HuH-7.5 (cell line): ENCODE measurements at regions not wholly inside any gene's neighbourhood (a gene's known extent, or its start where the extent isn't known, plus 50 kb on each side); places are given as distances from the start of the nearest gene placed in this dataset.

Experiments used
- DNase-seq: peaks from one replicate; pipeline ENCODE4 v3.0.0; 2011; ENCODE audit warnings: low spot score

- no peak for DNase-seq
These were observed 155.9 kb upstream of the RASGEF1B start for GRCh38 chr4:81627590-81627989.

DNA sequence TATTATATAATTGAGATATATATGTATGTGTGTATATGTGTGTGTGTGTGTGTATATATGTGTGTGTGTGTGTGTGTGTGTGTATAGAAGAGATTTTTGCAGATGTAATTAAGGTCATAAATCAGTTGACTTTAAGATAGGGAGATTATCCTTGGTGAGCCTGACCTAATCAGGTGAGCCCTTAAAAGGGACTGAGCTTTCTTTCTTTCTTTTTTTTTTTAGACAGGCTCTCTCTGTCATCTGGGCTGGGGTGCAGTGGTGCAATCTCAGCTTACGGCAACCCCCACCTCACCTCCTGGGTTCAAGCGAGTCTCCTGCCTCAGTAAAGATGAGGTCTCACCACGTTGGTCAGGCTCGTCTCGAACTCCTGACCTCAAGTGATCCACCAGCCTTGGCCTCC is 155.1 kb upstream of the RASGEF1B start:
- no peak for DNase-seq

GRCh38 chr4:81625422-81626417 is 154.0 kb upstream of the RASGEF1B start:
- no peak for DNase-seq

DNA sequence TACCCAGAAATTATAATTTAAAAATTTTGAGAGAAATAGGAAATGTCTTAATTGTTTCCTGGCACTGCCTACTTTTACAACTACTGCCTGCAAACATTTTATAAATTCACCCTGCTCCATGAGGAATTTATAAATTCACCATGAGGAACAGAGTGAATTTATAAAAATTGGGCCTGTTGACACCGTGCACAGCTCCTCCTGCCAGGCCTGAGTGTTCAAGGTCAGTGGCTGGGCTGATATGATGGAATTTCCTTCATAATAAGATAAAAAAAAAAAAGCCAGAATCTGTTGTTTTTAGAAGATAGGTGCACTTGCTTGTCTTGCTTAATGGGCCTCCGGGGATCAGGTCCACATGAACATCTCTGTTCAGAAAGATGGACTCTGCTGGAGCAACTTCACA is 151.7 kb upstream of the RASGEF1B start:
- no peak for DNase-seq

GRCh38 chr4:81622474-81623184 is 150.9 kb upstream of the RASGEF1B start:
- DNase-seq = no peak

- no peak for DNase-seq
These were observed 150.3 kb upstream of the RASGEF1B start for GRCh38 chr4:81622028-81622427.

- DNase-seq = no peak
These were observed 149.8 kb upstream of the RASGEF1B start for GRCh38 chr4:81621490-81621889.

GRCh38 chr4:81620442-81620841 is 148.7 kb upstream of the RASGEF1B start:
- DNase-seq = no peak

DNA sequence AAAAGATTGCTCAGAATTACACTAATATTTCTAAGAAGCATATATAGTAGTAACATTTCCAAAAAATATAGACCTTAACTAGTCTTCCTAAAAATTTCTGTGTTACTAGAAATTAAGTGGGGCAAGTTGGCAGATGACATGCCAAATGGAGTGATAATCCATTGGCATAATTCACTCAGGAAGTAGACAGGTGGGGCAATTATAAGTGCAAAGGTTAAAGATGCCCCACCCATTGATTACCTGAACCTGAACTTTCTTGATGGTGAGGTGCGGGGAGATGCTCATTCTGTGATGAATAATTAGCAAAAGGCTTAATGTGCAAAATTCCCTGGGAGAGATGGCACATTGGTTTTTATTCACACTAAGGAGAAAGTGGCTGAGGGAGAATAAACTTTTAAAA is 145.8 kb upstream of the RASGEF1B start:
- DNase-seq = no peak

GRCh38 chr4:81611221-81611620 is 139.5 kb upstream of the RASGEF1B start:
- no peak for DNase-seq

DNA sequence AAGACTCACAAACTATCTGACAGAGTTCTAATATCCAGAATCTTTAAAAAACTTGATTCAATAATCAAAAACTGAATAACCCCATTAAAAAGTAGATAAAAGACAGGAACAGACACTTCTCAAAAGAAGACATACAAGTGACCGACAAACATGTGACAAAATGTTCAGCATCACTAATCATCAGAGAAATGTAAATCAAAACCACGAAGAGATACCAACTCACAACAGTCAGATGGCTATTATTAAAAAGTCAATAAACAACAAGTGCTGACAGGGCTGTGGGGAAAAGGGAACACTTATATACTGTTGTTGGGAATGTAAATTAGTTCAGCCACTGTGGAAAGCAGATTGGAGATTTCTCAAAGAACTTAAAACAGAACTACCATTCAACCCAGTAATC is 138.1 kb upstream of the RASGEF1B start:
- no peak for DNase-seq

- DNase-seq = no peak
These were observed 136.2 kb upstream of the RASGEF1B start for GRCh38 chr4:81607950-81608349.

DNA sequence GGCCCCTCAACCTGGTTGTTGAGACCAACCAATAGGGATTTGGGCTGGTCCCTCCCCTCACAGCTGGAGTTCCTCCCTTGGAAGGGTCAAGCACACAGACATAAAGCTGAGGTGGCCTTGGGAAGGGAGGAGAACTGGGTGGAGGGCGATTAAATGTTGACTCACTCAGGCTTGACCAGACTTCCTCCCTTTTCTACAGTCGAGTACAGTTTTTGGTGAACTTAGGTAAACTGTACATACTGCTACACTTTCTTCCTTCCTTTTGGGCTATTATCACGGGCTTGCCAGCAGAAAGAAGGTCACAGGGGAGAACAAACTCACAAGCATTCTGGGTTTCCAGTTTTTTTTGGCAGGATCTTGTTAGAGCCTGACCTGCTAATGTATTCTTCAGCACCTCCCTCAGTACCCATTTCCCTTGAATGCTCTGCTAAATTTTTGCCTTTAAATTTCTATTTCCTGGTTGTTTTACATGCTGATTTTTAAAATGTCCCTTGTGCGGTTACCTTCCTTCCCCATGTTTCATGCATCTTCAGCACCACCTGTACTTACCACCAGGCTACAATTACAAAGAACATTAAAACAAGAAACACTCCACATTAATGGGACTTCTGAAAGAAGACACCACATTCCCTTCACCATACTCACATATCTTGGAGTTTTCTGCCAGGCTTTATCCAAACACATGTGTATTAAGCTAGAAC is 135.2 kb upstream of the RASGEF1B start:
- no peak for DNase-seq

DNA sequence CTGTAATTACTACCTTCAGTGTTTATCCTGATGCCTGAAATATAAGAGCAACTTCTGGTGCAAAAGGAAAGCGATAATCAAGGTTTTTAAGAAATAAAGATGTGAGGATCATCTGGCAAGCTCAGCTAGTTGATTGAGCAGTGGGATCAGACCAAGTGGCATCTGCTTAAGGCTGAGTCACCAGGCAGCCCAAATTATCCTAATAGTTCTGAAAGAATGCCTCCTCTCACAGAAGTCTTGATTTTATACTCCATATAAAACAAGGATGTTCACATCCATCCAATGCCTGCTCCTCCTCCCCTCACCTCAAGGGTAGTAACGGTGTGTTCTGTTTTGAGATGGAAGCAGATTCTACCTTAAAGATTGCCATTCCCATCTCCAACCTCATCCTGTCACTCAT is 134.5 kb upstream of the RASGEF1B start:
- DNase-seq = no peak

GRCh38 chr4:81605271-81605670 is 133.6 kb upstream of the RASGEF1B start:
- DNase-seq = no peak

- DNase-seq = no peak
These were observed 133.0 kb upstream of the RASGEF1B start for GRCh38 chr4:81604683-81605218.

DNA sequence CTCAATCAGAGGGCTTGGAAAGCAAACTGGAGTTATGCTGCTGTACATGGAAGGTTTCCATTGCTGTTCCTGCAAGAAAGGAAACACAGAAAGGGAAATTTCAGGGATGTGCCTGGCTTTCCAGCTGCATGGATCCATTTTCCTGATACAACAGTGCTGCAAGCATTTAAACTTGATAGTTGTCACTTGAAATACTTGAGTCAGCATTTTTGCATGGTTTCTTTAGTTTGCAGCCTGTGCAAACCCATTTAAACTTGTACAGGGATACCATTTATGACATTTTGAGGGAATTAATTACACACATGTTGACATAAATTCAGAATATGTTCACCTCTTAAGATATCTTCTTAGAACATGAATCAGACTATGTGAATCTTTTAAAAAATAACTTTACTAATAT is 131.1 kb upstream of the RASGEF1B start:
- no peak for DNase-seq

DNA sequence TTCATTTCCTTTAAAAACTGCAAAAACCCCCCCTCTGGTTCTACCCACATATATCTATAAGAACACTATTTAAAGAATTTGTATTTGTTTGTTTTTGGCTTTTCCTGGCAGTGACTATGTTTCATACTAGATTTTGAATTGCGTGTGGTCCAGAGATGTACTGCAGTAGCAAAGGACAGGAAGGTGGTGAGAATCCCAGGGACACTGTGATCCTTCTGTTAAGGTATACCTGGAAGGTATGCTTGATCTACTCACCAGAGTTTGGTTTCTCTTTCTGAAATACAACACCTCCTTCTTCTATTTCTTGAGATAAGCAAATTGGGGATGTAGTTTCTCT is 129.6 kb upstream of the RASGEF1B start:
- DNase-seq = no peak

DNA sequence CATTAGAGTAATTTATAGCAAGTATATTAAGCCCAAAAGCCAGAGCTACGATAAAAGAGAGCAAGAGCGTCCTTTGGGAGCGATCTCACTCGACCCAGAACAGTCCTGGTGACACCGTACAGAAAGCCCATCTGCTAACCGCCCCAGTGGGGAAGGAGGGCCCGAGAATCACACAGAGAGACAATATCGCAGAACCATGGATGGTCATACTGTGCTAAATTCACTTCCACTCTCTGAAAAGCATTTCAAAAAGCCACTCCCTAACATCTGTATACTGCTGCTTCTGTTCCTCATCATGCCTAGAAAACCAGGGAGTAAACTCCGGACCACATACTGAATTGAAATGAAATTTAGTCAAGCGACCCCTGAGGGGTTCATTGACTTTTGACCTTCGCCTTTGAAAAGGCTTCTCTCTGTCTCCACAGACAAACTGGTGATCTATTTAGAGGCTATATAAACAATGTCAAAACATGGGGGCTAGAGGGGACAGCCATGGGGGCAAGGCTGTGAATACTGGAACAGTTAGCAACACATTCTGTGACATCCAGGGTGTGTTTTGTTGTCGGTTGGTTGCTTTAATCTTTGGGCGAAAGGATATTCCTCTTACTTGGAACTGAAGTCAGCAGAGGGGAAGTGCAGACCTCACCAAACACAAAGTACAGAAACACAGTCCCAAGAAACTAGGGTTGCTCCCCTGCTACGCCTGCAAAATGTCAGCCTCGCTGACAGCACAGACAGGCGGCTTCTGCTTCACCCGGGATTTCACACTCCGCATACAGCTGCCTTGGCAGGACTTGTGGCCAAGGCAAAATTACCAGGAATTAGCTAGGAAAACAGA is 129.0 kb upstream of the RASGEF1B start:
- DNase-seq = no peak

DNA sequence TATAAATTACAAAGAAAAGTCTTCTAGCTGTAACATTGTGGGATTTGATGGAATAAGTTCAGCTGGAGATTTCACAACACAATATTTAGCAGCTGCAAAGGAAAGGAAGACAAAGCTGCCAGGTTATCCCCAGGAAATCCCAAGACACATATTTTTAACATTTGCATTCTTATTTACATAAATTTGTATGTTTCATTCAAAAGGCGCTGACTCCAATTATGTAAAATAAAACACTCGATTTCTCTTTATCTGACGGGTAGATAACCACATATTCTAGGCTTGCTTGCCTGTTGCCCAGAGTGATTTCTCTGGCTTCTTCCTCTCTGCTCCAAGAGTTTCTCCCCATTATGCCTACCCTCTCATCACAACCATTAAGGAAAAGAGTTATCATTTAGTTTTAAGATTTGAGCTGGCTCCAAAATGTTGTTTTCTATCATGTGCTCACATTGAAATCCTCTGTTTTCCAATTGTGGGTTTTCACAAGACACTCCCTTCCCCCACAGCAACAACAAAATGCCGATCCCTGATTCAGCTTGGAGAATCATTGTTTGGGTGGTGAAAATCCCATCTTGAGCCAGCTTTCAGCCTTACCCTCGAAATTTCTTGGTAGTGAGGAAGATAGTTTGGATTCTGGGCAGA is 128.2 kb upstream of the RASGEF1B start:
- DNase-seq = no peak
